Left lung (tissue), 4 donors: ENCODE measurements at regions not wholly inside any gene's neighbourhood (a gene's known extent, or its start where the extent isn't known, plus 50 kb on each side); places are given as distances from the start of the nearest gene placed in this dataset.

Experiments used
- ATAC-seq: fragments of 200-7000 bp; cut with Tn5 transposase; one replicate; pipeline ENCODE4 v1.9.1; 2020; ENCODE audit warnings: moderate library complexity
- DNase-seq, 4 donors: peaks; one replicate each; pipeline ENCODE4 v3.0.0-alpha.2; 2013 to 2020
- H3K27ac ChIP-seq, 2 donors: fragments of 200-600 bp; sonication (generic) in 1 of 2; one replicate each; pipeline versions ENCODE4 v1.5.0 to v1.8.0; 2020 to 2021
- H3K27me3 ChIP-seq, 2 donors: fragments of 200-600 bp; sonication (generic) in 1 of 2; one replicate each; pipeline versions ENCODE4 v1.5.0 to v1.8.0; 2020 to 2021
- H3K36me3 ChIP-seq, 2 donors: fragments of 200-600 bp; sonication (generic) in 1 of 2; one replicate each; pipeline versions ENCODE4 v1.5.0 to v1.8.0; 2020 to 2021
- H3K4me1 ChIP-seq, 2 donors: fragments of 200-600 bp; one replicate each; pipeline ENCODE4 v1.8.0; 2021
- H3K4me3 ChIP-seq, 2 donors: fragments of 200-600 bp; sonication (generic) in 1 of 2; one replicate each; pipeline versions ENCODE4 v1.5.0 to v1.8.0; 2020 to 2021; ENCODE audit warnings: mild to moderate bottlenecking in 1 of 2
- H3K9me3 ChIP-seq, 2 donors: fragments of 200-600 bp; sonication (generic) in 1 of 2; one replicate each; pipeline versions ENCODE4 v1.5.0 to v1.8.0; 2020 to 2021
- intact Hi-C, 2 donors: fragments of 100-400 bp; cut with DNase I; formaldehyde crosslinking; loops; one replicate each; pipeline versions ENCODE4 v1.11.2 to v1.14.2; 2022
- TF ChIP-seq, protein P1 (sequence below), 2 donors: fragments of 200-600 bp; sonication (generic) in 1 of 2; IDR thresholded peaks; one replicate each; pipeline versions ENCODE4 v1.5.0 to v1.8.0; 2021; ENCODE audit warnings: antibody characterized with exemption in 2 of 2
- donor health status: DM: no; HTN: yes; CAD: no.
- donor health status: DM: no; HTN: no; CAD: no.

DNA sequence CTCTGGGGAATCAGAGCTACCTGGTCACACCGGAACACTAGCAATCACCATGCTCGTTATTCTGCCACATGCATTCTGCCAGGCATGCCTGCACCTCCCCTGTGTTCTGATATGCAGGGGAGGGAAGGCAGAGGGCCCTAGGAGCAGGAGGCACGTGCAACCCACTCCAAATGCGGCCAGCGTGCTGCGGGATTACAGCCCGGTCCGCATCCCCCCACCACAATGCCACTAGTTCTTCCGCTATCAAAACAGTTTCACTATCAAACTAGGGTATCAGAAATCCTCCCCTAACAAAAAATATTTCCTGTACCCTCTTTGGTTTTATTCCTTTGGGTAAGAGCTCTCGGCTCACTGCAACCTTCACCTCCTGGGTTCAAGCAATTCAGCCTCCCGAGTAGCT, 223.2 kb upstream of the IGF1R start:
- intact Hi-C loops, result no loop called here
- H3K4me1 ChIP-seq, result peaks cover 12 to 15% of the 10 kb centered on the region in 2 donors
- no peak overlapping the region for H3K27ac ChIP-seq
- H3K9me3 ChIP-seq, result no peaks in the 10 kb centered on the region
- TF ChIP-seq, protein P1, sequence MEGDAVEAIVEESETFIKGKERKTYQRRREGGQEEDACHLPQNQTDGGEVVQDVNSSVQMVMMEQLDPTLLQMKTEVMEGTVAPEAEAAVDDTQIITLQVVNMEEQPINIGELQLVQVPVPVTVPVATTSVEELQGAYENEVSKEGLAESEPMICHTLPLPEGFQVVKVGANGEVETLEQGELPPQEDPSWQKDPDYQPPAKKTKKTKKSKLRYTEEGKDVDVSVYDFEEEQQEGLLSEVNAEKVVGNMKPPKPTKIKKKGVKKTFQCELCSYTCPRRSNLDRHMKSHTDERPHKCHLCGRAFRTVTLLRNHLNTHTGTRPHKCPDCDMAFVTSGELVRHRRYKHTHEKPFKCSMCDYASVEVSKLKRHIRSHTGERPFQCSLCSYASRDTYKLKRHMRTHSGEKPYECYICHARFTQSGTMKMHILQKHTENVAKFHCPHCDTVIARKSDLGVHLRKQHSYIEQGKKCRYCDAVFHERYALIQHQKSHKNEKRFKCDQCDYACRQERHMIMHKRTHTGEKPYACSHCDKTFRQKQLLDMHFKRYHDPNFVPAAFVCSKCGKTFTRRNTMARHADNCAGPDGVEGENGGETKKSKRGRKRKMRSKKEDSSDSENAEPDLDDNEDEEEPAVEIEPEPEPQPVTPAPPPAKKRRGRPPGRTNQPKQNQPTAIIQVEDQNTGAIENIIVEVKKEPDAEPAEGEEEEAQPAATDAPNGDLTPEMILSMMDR (IDR thresholded peaks at IDR 0.05), result no peak
- ATAC-seq (no peak), DNase-seq (no peak)
- no peaks in the 10 kb centered on the region for H3K36me3 ChIP-seq
- peaks cover 24 to 92% of the 10 kb centered on the region in 2 donors for H3K27me3 ChIP-seq
- H3K4me3 ChIP-seq, result no peak overlapping the region

DNA sequence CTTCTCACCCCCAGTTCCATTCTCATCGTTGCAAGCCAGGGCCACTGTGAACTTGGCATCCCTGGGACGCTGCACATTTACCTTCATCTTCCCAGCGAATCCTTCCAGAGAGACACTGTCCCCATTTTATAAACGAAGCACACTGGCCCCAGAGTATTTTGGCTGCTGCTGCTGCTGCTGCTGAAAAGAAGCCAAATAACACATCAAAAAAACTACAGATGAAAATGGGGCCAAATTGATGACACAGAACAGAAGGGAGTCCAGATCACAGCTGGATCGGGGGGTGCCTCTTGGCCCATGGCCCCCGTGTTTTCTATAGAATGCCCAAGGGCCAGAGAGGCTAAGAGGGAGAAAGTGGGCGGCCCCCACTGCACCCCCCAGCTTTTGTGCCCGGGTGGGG, 221.0 kb upstream of the IGF1R start:
- no peaks in the 10 kb centered on the region for H3K36me3 ChIP-seq
- H3K9me3 ChIP-seq, result no peaks in the 10 kb centered on the region
- TF ChIP-seq, protein P1 (IDR thresholded peaks at IDR 0.05), result no peak
- peaks cover 10 to 80% of the 10 kb centered on the region in 2 donors for H3K27me3 ChIP-seq
- H3K27ac ChIP-seq, result no peak overlapping the region
- intact Hi-C loops, result no loop called here
- ATAC-seq (no peak), DNase-seq (peak in 2 of 4 donors; percentile 26 to 30)
- H3K4me1 ChIP-seq, result peaks cover 3 to 7% of the 10 kb centered on the region in 2 donors
- no peak overlapping the region for H3K4me3 ChIP-seq

DNA sequence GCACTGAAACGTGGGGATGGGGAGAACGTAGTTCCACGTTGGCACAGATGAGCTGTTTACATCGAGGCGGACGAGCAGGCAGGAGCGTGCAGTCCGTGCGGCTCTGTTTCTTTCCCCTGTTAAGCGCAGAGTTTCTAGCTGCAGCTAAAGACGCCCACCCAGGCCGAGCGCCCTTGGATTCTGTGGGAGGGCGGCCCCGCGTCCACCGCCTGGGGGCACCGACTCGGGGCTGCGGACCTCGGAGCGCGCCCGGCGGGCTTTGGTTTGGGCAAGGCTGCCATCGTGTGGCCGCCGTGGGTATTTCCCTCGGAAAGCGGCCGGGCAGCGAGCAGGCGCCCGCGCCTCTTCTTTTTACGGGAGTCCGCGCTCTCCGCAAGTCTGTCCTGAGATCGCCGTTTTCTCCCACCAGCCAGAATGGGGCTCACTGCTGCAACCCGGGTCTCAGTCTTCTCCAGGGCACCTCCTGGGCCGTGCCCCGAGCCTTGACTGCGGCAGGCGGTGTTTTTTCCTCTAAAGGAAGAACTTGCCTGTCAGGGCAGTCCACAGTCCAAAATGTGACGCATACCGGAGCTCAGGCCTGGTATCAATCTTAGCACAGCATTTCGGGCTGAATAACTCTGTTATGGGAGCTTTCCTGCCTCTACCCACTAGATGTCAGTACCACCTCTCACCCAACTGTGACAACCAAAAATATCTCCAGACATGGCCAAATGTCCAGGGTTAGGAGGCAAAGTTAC, 219.9 kb upstream of the IGF1R start:
- no peak overlapping the region for H3K27ac ChIP-seq

DNA sequence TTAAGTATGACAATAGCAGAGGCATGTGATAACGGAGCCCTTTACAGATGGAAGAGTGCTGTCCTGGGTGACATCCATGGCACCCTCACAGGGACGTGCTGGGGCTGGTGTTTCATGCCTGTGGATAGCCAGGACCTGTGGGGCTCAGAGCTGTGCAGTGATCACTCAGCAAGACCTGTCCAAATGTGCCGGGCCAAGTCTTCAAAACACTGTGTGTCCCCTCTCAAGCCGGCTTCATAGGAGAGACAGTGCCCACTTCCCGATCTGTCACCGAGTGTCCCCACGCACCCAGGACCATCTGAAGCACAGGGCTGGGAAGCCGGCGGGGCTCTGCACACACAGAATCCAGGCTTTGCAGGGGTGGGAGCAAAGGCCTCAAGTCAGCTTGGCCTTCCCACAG, 217.2 kb upstream of the IGF1R start:
- intact Hi-C loops, result no loop called here
- H3K9me3 ChIP-seq, result no peaks in the 10 kb centered on the region
- no peak overlapping the region for H3K4me3 ChIP-seq
- peaks cover 3 to 7% of the 10 kb centered on the region in 2 donors for H3K4me1 ChIP-seq
- DNase-seq, result no peak
- no peak overlapping the region for H3K27ac ChIP-seq
- no peak for ATAC-seq
- H3K27me3 ChIP-seq, result peaks cover 7 to 53% of the 10 kb centered on the region in 2 donors
- TF ChIP-seq, protein P1 (IDR thresholded peaks at IDR 0.05), result no peak
- H3K36me3 ChIP-seq, result no peaks in the 10 kb centered on the region

More for the DNA sequence above, 219.9 kb upstream of the IGF1R start:
- intact Hi-C loops, result no loop called here
- DNase-seq (peak; percentile 69 to 95 (median 77)), ATAC-seq (peak; percentile 96)
- Histone ChIP-seq H3K4me3 (peak overlapping the region; percentile 15 to 17), H3K9me3 (no peaks in the 10 kb centered on the region), H3K4me1 (peaks cover 3 to 7% of the 10 kb centered on the region in 2 donors), H3K36me3 (no peaks in the 10 kb centered on the region), H3K27me3 (peaks cover 7 to 69% of the 10 kb centered on the region in 2 donors)
- TF ChIP-seq, protein P1 (IDR thresholded peaks at IDR 0.05), result peak; percentile 84 to 86

DNA sequence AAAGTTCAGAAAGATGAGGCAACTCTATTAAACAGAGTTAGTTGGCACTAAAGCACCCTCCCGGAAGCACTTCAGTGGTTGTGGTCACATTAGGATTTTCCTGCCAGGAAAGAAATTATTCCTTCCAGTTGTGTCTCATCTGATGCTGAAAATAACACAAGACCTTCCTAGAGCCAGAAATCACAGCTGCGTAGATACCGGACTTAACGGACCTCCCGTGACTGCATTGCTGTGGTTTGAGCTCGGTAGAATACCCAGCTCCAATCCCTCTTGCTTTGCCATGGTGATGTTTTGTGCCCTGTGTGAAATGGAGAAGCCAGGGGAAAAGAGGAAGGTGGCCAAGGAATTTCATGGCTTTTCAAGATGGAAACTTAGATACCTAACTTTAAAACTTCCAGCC, 215.0 kb upstream of the IGF1R start:
- Histone ChIP-seq H3K27ac (no peak overlapping the region), H3K9me3 (no peaks in the 10 kb centered on the region), H3K36me3 (no peaks in the 10 kb centered on the region), H3K4me3 (no peak overlapping the region), H3K4me1 (peaks cover 0 to under 1% of the 10 kb centered on the region in 2 donors), H3K27me3 (peaks cover 0 to 31% of the 10 kb centered on the region in 2 donors)
- TF ChIP-seq, protein P1 (IDR thresholded peaks at IDR 0.05), result no peak
- intact Hi-C loops, result no loop called here
- DNase-seq (no peak), ATAC-seq (no peak)
